Ureter (tissue), 1 donor: ENCODE measurements at regions not wholly inside any gene's neighbourhood (a gene's known extent, or its start where the extent isn't known, plus 50 kb on each side); places are given as distances from the start of the nearest gene placed in this dataset.

Source experiments
- DNase-seq: peaks from one replicate; pipeline ENCODE4 v3.0.0-alpha.2; 2020; ENCODE audit warnings: low spot score
- donor health status: DM: yes; HTN: yes; CAD: no.

DNA sequence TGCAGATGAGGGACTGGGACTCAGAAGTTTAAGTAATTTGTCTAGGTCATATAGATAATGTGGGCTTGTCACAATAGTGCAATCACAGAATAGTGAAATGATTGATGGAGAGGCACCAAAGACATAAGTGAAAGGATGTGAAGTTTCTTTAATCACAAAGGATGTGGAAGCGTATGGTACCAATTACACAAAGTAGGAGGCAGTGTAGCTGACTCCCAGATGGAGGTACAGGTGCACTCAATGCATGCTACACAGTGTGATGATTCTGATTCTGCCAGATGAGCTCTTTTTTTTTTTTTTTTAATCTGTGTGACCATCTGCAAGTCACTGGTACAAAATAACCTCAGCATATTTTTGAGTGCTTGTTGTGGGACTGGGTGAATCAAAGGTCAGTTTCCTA, 411.3 kb downstream of the SPRY1 start:
- DNase-seq, result no peak

DNA sequence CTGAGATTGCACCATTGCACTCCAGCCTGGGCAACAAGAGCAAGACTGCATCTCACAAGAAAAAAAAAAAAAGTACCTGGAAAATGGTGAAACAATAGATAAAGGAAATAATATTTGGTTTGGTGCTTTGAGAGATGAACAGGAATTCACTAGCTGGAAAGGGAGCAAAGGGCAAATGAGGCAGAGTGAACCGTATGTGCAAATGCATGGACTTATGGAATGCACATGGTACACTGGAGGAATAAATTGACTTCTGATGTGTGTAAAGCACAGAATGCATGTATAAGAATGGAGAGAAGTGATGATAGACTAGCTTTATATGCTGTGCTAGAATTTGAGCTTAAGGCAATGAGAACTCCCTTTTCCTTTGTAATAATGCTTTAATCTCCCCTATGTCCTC, 413.3 kb downstream of the SPRY1 start:
- no peak for DNase-seq

- no peak for DNase-seq
Measured at GRCh38 chr4:123812066-123812390, 415.4 kb downstream of the SPRY1 start.

GRCh38 chr4:123813901-123814300, 417.3 kb downstream of the SPRY1 start:
- DNase-seq, result no peak

DNA sequence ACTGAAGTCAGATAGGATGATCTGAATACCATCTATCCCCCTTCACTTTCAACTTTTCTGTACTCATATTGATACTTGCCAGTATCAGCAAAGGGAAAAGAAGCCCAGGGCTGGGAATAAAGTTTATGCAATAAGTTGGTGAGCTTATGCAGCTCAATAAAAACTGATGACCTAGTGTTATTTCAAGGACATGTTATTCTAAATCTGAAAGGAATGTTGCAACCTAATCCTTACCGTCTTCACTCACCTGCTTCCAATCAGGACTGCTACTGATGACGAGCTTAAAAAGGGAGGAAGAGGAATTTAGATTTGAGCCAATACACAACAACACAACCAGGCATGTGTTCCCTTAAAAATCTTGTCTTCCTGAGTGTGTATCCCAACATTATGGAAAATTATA, 419.9 kb downstream of the SPRY1 start:
- DNase-seq, result no peak

DNA sequence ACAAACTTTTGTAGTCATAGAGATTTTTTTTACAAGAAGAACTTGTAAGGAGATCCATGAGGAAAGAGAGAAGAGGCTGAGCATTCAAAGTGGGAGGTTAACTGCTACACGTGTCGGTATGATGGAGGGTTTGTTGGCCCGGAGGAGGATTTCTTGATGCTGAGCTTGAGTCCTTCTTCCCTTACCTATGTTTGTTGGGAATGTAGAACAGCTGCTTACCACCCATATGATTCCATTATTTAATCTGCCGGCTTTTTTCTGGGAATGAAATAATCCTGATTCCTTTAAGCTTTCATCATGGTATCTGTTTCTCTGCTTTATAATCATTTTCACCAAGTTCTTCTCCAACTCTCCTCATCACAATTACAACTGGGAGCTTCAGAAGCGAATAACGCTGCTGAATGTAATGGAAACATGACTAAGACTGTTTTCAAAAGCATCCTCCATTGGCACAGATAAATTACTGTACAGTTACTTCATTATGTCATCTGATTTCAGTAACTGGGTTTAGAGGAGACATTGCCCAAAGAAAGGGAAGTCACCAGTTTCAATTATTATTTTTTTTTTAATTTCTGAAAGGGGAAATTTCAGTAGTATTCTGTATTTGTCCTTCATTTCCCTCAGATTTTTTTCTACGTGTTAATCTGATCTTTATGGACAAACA, 420.6 kb downstream of the SPRY1 start:
- DNase-seq, result no peak

DNA sequence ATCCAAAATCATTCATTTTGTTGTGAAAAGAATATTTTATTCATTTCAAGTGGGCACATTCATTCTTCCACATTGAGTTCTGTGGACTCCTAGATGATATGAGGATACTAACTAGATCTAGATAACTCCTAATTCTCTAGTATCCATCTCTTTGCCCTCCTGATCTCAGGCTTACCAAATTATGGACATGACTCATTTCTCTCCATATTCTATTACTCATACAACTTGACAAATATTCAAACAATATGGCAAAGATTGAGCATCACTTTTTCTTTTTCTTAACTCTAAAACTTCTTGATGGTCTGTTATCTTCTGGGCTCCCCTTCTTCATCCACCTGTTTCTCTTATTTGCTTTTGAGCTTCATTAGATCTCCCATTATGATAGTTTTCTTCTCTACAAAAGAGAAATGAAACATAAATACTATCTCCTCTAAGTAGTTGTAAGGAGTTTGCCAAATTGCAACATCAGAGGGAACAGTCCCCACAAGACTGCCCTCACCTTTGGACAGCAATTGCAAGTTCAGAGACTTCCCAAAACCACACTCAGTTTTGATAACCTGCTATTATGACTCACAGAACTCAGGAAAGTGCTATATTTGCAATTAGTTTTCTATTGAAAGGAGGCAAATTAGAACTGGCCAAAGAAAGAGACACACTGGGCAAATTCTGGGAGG, 422.9 kb downstream of the SPRY1 start:
- no peak for DNase-seq

DNA sequence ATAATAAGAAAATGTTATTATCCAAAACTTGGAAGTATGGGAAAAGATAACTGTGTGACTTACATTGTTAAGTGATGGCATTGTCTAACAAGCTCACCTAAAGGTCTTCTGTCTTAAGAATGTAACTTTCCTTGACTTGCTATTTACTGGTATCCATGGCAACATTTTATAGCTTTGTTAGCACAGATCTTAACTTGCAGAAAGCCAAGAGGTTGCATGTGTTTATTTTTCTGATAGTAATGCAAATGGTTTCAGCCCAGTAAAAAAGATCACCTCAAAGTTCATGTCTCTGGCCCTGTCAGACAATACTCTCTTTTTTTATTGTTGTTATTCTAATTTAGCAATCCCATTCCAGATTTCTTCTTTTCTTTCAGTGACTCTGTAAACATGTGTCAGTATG, 425.3 kb downstream of the SPRY1 start:
- DNase-seq, result no peak

- no peak for DNase-seq
Measured at GRCh38 chr4:123822353-123822752, 425.8 kb downstream of the SPRY1 start.

DNA sequence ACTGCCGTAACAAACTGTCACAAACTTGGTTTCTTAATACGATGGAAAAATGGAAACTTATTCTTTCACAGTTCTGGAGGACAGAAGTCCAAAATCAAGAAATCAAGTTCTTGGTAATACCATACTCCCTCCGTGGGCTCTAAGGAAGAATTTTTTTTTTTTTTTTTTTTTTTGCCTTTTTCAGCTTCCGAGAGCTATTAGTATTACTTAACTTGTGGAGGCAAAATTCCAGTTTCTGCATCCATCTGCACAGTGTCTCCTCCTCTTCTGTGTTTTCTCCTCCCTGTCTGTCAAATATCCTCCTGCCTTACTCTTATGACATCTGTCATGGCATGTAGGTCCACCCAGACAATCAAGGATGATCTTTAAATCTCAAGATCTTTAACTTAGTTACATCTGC, 426.6 kb downstream of the SPRY1 start:
- no peak for DNase-seq

GRCh38 chr4:123824524-123824923, 427.9 kb downstream of the SPRY1 start:
- no peak for DNase-seq

GRCh38 chr4:123825596-123826291, 429.1 kb downstream of the SPRY1 start:
- no peak for DNase-seq

DNA sequence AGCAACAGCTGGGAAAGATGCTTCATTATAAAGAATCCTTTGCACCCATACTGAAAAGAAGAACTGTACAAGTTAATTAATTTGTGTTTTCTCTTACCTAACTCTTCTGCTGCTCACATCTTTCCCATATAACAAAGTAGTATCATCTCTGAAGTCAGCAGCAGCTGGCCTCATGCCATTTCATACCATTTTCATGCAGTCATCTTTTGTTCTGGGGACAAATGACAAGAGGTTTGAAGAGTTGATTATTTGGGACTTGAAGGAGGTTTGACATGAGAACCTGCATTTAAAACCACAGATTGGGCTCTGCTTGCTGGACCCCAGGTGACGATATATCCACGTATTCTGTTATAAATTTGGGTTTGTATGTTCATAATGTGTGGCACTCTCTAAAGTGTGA, 430.3 kb downstream of the SPRY1 start:
- DNase-seq, result no peak

DNA sequence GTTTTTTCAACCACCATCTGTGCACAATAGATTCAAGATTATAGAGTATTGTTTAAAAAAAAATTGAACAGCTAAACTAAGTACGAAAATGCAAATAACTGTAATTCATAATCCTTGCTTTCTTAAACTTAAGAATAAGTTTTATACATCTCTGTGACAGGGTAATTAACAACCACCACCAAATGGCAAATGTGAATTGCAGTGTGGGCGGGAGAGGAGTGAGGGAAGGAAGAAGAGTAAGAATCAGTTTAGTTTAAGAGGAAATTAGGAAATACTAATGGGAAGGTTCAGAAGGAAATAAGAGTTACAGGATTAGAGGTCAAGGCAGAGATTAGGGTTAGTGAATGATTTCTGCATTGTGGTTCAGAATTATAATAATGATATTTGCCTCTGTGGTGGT, 430.9 kb downstream of the SPRY1 start:
- DNase-seq, result no peak

DNA sequence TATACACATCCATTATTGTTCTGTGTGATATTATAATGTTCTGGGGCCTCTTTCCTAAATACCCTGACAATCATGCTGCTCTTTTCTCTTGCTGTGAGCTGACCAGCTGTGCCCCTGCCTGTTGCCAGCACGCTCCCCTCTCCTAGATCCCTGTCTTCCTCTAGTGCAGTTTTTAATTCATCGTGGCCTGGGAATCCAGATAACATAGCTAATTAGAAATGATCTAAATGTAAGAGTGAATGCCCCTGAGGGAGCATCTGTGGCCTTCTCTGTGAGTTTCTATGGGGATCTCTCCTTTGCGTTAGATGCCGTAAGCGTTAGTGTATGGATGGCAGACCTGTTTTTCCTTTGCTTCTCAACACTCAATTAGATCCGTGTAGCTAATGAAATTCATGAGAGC, 434.3 kb downstream of the SPRY1 start:
- no peak for DNase-seq

DNA sequence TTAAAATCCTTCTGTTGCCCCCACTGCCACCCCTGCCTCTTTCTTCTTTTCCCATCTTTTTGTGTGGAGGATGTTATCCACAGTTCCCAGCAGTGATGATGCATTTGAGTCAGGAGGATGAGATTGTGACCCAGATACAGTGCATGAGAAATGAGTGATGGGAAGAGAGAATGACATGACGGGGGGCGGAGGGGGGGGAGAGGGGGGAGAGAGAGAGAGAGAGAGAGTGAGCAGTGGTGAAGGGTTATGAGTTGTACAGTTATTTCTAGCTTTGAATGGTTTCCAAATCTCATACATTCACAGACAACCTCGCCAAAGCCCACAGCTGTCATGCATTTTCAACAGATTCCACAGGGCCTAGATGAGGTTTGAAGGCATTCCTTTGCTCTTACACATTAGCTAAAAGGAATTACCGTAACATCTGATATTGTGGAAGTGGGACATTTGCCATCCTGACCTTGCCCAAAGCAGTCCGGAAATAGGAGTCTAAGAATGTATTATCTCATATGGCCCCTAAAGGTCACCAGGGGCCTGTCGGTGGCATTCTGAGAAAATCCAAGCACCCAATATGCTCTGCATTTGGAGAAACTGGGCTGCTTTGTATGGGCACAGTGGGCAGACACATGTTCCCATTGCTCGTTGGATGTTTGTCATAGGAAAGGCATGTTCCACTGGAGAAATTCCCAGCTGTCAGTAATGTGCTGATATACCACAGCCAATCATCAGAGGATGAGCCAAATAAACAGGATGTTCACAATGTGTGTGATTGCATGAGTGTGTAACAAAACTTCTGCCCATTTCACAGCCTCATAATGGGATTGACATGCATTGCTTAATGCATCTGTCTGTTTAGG, 435.8 kb downstream of the SPRY1 start:
- DNase-seq, result no peak

DNA sequence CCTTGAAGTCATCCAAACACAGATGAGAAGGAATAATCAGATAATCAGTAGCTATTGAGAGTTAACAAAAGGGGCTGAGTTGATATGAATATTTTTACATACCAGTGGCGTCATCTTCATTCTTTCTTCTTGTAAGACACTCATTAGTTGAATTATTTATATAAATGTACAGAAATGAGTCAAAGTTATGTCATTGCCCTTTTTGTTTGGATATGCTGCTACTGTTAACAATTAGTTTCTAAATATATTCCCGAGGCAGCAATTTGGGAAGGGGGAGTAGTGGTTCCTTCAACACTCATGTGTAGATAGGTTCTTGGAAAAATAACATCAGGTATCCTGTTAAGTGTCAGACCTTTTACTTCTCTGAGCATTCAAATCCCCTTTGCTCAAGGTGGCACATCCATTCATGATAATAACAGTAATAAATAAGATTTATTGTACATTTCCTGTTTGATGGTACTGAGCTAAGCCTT, 436.6 kb downstream of the SPRY1 start:
- no peak for DNase-seq

- DNase-seq, result no peak
Measured at GRCh38 chr4:123835831-123836590, 439.4 kb downstream of the SPRY1 start.

DNA sequence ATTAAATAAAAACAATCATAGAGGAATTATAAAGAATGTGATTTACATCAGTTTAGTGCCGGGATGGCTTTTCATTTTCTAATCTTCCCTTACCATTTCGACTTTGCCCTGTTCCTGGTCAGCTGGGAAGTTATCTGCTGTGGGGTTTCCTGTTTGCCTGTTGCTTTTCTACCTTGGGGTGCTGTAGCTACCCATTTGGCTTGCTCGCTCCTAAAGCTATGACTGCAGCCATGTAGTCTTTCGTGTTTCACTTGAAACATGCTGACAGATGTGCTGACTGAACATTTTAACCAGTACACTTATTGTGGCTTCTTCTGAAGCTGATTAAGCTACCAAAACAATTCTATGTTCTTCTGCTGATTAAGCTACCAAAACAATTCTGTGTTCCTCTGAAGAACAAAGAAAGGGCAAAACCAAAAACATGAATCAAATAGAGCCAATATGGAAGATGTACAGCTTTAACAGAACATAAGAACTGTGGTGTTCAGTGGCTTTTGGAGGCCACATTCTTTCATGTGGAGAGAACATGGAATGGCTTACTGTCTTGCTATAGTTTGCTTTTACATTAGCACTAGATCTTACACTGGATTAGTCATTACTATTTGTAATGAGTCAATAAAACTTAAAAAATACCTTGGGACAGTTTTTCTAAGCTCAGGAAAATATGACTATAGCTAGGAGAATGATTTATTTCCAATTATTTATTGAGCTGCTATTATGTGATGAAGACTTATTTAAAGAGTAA, 440.4 kb downstream of the SPRY1 start:
- DNase-seq, result no peak

DNA sequence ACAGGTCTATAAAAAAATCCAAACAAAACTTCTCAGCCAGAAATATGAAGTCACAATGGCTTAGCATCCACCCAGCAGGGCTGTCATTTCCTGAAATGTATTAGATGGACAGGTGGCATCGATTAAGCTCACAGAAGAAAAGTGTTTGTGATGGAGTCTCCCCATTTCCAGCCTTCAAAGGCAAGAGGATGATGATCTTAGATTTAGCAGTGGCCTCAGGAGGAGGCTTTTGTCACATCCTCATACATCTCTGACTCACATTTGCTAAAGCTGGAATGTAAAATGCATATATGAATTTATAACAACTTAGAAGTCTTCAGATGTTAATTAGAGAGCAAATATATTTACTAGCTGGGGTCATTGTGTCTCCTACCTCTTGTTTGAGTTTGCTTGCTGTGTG, 441.9 kb downstream of the SPRY1 start:
- no peak for DNase-seq

DNA sequence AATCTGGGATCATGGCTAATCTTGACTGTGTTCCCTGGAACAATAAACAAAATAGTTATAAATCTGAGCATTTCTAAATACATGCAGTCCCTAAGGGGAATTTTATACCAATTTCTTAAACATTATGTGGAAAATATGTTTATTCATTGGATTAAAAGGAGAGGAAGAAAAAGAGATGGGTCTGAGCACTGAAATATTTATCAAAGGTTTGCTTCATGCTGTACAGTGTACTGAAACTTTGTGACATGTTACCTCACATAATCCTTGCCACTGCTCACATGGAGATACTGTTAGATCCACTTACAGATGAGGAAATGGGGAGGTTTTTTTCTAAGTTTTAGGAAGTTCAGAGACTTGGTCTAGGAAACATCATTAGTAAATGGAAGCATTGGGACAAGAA, 443.6 kb downstream of the SPRY1 start:
- DNase-seq, result no peak
